Right lobe of liver (tissue), 4 donors: ENCODE measurements at regions not wholly inside any gene's neighbourhood (a gene's known extent, or its start where the extent isn't known, plus 50 kb on each side); places are given as distances from the start of the nearest gene placed in this dataset.

ENCODE experiments used
- CTCF ChIP-seq, 4 donors: fragments of 200-600 bp in 3 of 4; fragments of 450-650 bp in 1 of 4; IDR thresholded peaks; one replicate each; pipeline versions ENCODE4 v1.5.1 to v1.8.0; 2016 to 2022; ENCODE audit warnings: antibody characterized with exemption in 4 of 4, mild to moderate bottlenecking in 2 of 4
- POLR2A ChIP-seq: fragments of 450-650 bp; IDR thresholded peaks from one replicate; pipeline ENCODE4 v1.6.1; 2017; ENCODE audit warnings: antibody characterized with exemption, mild to moderate bottlenecking
- donor health status: DM: no; HTN: no; CAD: no.
- donor health status: DM: no; HTN: no; CAD: no.
- donor health status: DM: no; HTN: yes; CAD: no.

- TF ChIP-seq CTCF (IDR thresholded peaks at IDR 0.05), result no peak
- TF ChIP-seq POLR2A, result no peak
Observed at GRCh38 chr12:63224396-63224795, 73.4 kb upstream of the AVPR1A start.
